Suprapubic skin (tissue), 4 donors: ENCODE measurements at regions not wholly inside any gene's neighbourhood (a gene's known extent, or its start where the extent isn't known, plus 50 kb on each side); places are given as distances from the start of the nearest gene placed in this dataset.

Experiments used
- CTCF ChIP-seq, 2 donors: fragments of 200-600 bp in 1 of 2; fragments of 450-650 bp in 1 of 2; sonication (generic) in 1 of 2; IDR thresholded peaks; one replicate each; pipeline ENCODE4 v1.5.1; 2016 to 2019; ENCODE audit warnings: antibody characterized with exemption in 2 of 2, mild to moderate bottlenecking in 1 of 2, moderate library complexity in 1 of 2
- EP300 ChIP-seq: sonication (generic); formaldehyde crosslinking; IDR thresholded peaks from one replicate; pipeline ENCODE4 v1.6.1; 2017; ENCODE audit warnings: antibody characterized with exemption
- POLR2A ChIP-seq, 2 donors: fragments of 450-650 bp; IDR thresholded peaks; one replicate each; pipeline ENCODE4 v1.6.1; 2017; ENCODE audit warnings: antibody characterized with exemption in 2 of 2, mild to moderate bottlenecking in 2 of 2, moderate library complexity in 2 of 2
- POLR2AphosphoS5 ChIP-seq, 3 donors: sonication (generic); formaldehyde crosslinking; IDR thresholded peaks; one replicate each; pipeline ENCODE4 v1.6.1; 2017; ENCODE audit warnings: antibody characterized with exemption in 3 of 3

- TF ChIP-seq EP300 (no peak), POLR2A (IDR thresholded peaks at IDR 0.05) (no peak), CTCF (IDR thresholded peaks at IDR 0.05) (no peak), POLR2AphosphoS5 (IDR thresholded peaks at IDR 0.05) (no peak)
These were observed 249.1 kb upstream of the PTBP2 start for GRCh38 chr1:96472471-96472870.
